ENCODE measurements at regions not wholly inside any gene's neighbourhood (a gene's known extent, or its start where the extent isn't known, plus 50 kb on each side); places are given as distances from the start of the nearest gene placed in this dataset.

GRCh38 chr2:239846789-239847676 is 178.1 kb downstream of the NDUFA10 start:
- H3K27ac ChIP-seq (ENCODE audit: insufficient read depth in 1 of 2, low read depth in 1 of 2, low read length in 2 of 2, poor library complexity in 1 of 2, severe bottlenecking in 2 of 2) = no peak overlapping the region
- H3K36me3 ChIP-seq (ENCODE audit: control insufficient read depth in 4 of 4, insufficient read depth in 4 of 4, low read length in 3 of 4) = no peaks in the 10 kb centered on the region
- H3K27me3 ChIP-seq (replicated peaks in 2 of 5; ENCODE audit: control insufficient read depth in 4 of 5, insufficient read depth in 5 of 5, low read length in 4 of 5) = peaks cover 0 to 3% (median 0%) of the 10 kb centered on the region in 5 experiments
- no peak for DNase-seq
- POLR2A ChIA-PET = no interaction called here
- no peak overlapping the region for H3K4me3 ChIP-seq (ENCODE audit: control insufficient read depth in 1 of 7, extremely low read depth in 1 of 7, insufficient read depth in 4 of 7, low read depth in 2 of 7, low read length in 6 of 7)
- H3K9me3 ChIP-seq (ENCODE audit: control extremely low read depth in 1 of 5, control insufficient read depth in 4 of 5, insufficient read depth in 2 of 5, low read depth in 1 of 5, low read length in 4 of 5) = peaks cover 3 to 14% (median 7%) of the 10 kb centered on the region in 5 experiments
- WGBS (ENCODE audit: insufficient coverage) = 95% methylated on average over 9 of the region's 9 CpGs
- CTCF ChIA-PET = interaction anchor here (1.2 kb wide), 1 partner anchor 10 kb away, joined by 3 read pairs; no protein-coding TSS in a partner anchor
- H3K4me1 ChIP-seq (ENCODE audit: control extremely low read depth in 1 of 4, control insufficient read depth in 4 of 4, insufficient read depth in 4 of 4, low read length in 3 of 4) = no peaks in the 10 kb centered on the region

DNA sequence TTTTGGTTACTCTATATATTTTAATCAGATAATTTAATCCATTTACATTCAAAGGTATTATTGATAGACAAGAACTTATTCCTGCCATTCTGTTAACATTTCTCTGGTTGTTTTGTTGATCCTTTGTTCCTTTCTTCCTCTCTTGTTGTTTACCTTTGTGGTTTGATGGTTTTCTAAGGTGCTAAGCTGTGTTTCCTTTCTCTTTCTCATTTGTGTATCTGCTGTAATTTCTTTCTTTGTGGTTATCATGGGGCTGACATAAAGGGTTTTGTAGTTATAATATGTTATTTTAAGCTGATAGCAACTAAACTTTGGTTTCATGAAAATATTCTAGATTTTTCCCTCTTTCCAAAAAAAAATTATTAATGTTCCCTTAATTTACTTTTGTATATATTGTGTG is 179.2 kb downstream of the NDUFA10 start:
- no peak for DNase-seq
- Histone ChIP-seq H3K4me3 (ENCODE audit: control insufficient read depth in 1 of 7, extremely low read depth in 1 of 7, insufficient read depth in 4 of 7, low read depth in 2 of 7, low read length in 6 of 7) (no peak overlapping the region), H3K36me3 (ENCODE audit: control insufficient read depth in 4 of 4, insufficient read depth in 4 of 4, low read length in 3 of 4) (no peaks in the 10 kb centered on the region), H3K27ac (ENCODE audit: insufficient read depth in 1 of 2, low read depth in 1 of 2, low read length in 2 of 2, poor library complexity in 1 of 2, severe bottlenecking in 2 of 2) (no peak overlapping the region), H3K9me3 (ENCODE audit: control extremely low read depth in 1 of 5, control insufficient read depth in 4 of 5, insufficient read depth in 2 of 5, low read depth in 1 of 5, low read length in 4 of 5) (peaks cover 2 to 10% (median 3%) of the 10 kb centered on the region in 5 experiments), H3K27me3 (replicated peaks in 2 of 5; ENCODE audit: control insufficient read depth in 4 of 5, insufficient read depth in 5 of 5, low read length in 4 of 5) (no peaks in the 10 kb centered on the region), H3K4me1 (ENCODE audit: control extremely low read depth in 1 of 4, control insufficient read depth in 4 of 4, insufficient read depth in 4 of 4, low read length in 3 of 4) (no peaks in the 10 kb centered on the region)
- ChIA-PET CTCF (interaction anchor here (1.2 kb wide), 1 partner anchor 9 kb away, joined by 3 read pairs; no protein-coding TSS in a partner anchor), POLR2A (no interaction called here)

DNA sequence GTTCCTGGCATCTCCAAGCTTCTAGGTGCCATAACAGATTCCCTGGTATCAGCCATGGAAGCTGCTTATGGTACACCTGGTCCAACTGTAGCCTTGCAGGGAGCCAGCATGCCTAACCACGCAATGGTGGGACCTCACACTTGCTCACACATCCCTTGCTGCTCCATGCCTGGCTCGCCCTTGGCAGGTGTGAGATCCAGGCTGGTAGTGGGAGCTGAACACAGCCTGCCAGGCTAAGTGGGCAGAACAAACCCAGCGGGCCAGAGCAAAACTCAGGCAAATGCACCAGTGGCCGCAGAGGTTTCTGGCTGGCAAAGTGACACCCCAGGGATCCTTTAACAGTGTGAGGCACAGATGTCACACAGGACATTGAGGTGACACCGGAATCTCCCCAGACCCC is 185.8 kb downstream of the NDUFA10 start:
- Histone ChIP-seq H3K27ac (ENCODE audit: insufficient read depth in 1 of 2, low read depth in 1 of 2, low read length in 2 of 2, poor library complexity in 1 of 2, severe bottlenecking in 2 of 2) (no peak overlapping the region), H3K9me3 (ENCODE audit: control extremely low read depth in 1 of 5, control insufficient read depth in 4 of 5, insufficient read depth in 2 of 5, low read depth in 1 of 5, low read length in 4 of 5) (peaks cover 0 to 11% (median 5%) of the 10 kb centered on the region in 5 experiments), H3K4me3 (ENCODE audit: control insufficient read depth in 1 of 7, extremely low read depth in 1 of 7, insufficient read depth in 4 of 7, low read depth in 2 of 7, low read length in 6 of 7) (no peak overlapping the region), H3K27me3 (replicated peaks in 2 of 5; ENCODE audit: control insufficient read depth in 4 of 5, insufficient read depth in 5 of 5, low read length in 4 of 5) (no peaks in the 10 kb centered on the region), H3K4me1 (ENCODE audit: control extremely low read depth in 1 of 4, control insufficient read depth in 4 of 4, insufficient read depth in 4 of 4, low read length in 3 of 4) (no peaks in the 10 kb centered on the region), H3K36me3 (ENCODE audit: control insufficient read depth in 4 of 4, insufficient read depth in 4 of 4, low read length in 3 of 4) (no peaks in the 10 kb centered on the region)
- CTCF ChIA-PET = no interaction called here
- DNase-seq = no peak
- POLR2A ChIA-PET = no interaction called here
- 66% methylated on average over 4 of the region's 5 CpGs for WGBS (ENCODE audit: insufficient coverage)

DNA sequence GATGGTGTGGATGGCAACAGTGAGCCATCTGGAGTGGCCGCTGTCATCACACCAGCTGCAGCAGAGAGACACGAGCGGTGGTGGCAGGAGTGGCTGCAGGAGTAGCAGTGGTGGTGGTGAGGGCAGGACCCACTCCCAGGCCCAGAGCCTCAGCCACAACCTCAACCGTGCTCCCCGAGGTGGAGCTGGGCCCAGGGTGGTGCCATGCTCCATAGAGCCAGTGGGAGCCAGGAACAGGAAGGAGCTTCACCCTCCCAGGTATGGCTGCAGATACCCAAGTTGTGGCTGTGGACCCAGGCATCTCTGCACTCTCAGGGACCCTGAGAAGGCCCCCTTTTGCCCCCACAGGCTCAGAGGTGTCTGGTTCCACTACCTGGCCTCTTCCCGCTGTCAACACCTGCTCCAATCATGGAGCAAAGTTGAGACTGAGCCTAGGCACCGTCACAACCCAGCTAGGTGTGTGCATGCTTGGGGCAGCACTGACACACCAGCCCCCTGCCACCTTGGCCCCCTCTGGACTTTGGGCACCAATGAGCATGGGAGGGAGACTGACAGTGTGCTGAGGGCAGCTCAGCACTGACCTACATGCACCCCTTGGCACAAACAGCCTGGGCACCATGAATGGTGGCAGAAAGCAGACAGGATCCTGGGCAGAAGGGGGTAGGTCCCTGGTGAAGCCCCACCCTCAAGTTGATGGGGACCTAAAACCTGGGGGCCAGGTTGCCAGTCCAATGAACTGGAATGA is 188.9 kb downstream of the NDUFA10 start:
- no peak for DNase-seq
- no peaks in the 10 kb centered on the region for H3K4me1 ChIP-seq (ENCODE audit: control extremely low read depth in 1 of 4, control insufficient read depth in 4 of 4, insufficient read depth in 4 of 4, low read length in 3 of 4)
- POLR2A ChIA-PET = no interaction called here
- WGBS (ENCODE audit: insufficient coverage) = 98% methylated on average over 7 of the region's 7 CpGs
- no peaks in the 10 kb centered on the region for H3K27me3 ChIP-seq (replicated peaks in 2 of 5; ENCODE audit: control insufficient read depth in 4 of 5, insufficient read depth in 5 of 5, low read length in 4 of 5)
- CTCF ChIA-PET = interaction anchor here (1.0 kb wide), 1 partner anchor 10 kb away, joined by 3 read pairs; no protein-coding TSS in a partner anchor
- peaks cover 0 to 11% (median 5%) of the 10 kb centered on the region in 5 experiments for H3K9me3 ChIP-seq (ENCODE audit: control extremely low read depth in 1 of 5, control insufficient read depth in 4 of 5, insufficient read depth in 2 of 5, low read depth in 1 of 5, low read length in 4 of 5)
- H3K4me3 ChIP-seq (ENCODE audit: control insufficient read depth in 1 of 7, extremely low read depth in 1 of 7, insufficient read depth in 4 of 7, low read depth in 2 of 7, low read length in 6 of 7) = no peak overlapping the region
- H3K36me3 ChIP-seq (ENCODE audit: control insufficient read depth in 4 of 4, insufficient read depth in 4 of 4, low read length in 3 of 4) = no peaks in the 10 kb centered on the region
- no peak overlapping the region for H3K27ac ChIP-seq (ENCODE audit: insufficient read depth in 1 of 2, low read depth in 1 of 2, low read length in 2 of 2, poor library complexity in 1 of 2, severe bottlenecking in 2 of 2)

- no peak for DNase-seq
- POLR2A ChIA-PET = no interaction called here
- Histone ChIP-seq H3K27me3 (replicated peaks in 2 of 5; ENCODE audit: control insufficient read depth in 4 of 5, insufficient read depth in 5 of 5, low read length in 4 of 5) (no peaks in the 10 kb centered on the region), H3K27ac (ENCODE audit: insufficient read depth in 1 of 2, low read depth in 1 of 2, low read length in 2 of 2, poor library complexity in 1 of 2, severe bottlenecking in 2 of 2) (no peak overlapping the region), H3K4me3 (ENCODE audit: control insufficient read depth in 1 of 7, extremely low read depth in 1 of 7, insufficient read depth in 4 of 7, low read depth in 2 of 7, low read length in 6 of 7) (no peak overlapping the region), H3K36me3 (ENCODE audit: control insufficient read depth in 4 of 4, insufficient read depth in 4 of 4, low read length in 3 of 4) (no peaks in the 10 kb centered on the region), H3K4me1 (ENCODE audit: control extremely low read depth in 1 of 4, control insufficient read depth in 4 of 4, insufficient read depth in 4 of 4, low read length in 3 of 4) (no peaks in the 10 kb centered on the region), H3K9me3 (ENCODE audit: control extremely low read depth in 1 of 5, control insufficient read depth in 4 of 5, insufficient read depth in 2 of 5, low read depth in 1 of 5, low read length in 4 of 5) (peaks cover 0 to 11% (median 5%) of the 10 kb centered on the region in 5 experiments)
- CTCF ChIA-PET = no interaction called here
- 94% methylated on average over 5 of the region's 5 CpGs for WGBS (ENCODE audit: insufficient coverage)
These were observed 190.1 kb downstream of the NDUFA10 start for GRCh38 chr2:239835056-239835455.

DNA sequence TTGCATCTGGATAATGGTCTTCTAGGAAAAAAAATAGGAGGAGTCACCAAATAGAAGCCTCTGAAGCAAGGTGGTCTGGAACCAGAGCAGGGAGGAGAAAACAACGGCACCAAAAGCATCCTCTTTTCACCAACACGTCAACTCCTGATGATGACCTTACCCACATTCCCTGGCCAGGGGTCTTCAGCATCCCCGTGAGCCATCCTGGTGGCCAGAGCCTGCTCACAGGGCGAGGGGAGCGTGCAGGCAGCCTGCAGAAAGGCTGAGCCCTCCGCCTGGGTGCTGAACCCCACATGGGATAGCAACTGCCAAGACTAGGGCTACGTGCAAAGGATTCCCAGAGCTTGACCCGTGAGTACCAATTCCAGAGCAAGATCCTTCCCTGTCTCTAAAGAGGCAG is 191.0 kb downstream of the NDUFA10 start:
- WGBS (ENCODE audit: insufficient coverage) = 95% methylated on average over 8 of the region's 8 CpGs
- Histone ChIP-seq H3K27me3 (replicated peaks in 2 of 5; ENCODE audit: control insufficient read depth in 4 of 5, insufficient read depth in 5 of 5, low read length in 4 of 5) (no peaks in the 10 kb centered on the region), H3K4me1 (ENCODE audit: control extremely low read depth in 1 of 4, control insufficient read depth in 4 of 4, insufficient read depth in 4 of 4, low read length in 3 of 4) (no peaks in the 10 kb centered on the region), H3K27ac (ENCODE audit: insufficient read depth in 1 of 2, low read depth in 1 of 2, low read length in 2 of 2, poor library complexity in 1 of 2, severe bottlenecking in 2 of 2) (no peak overlapping the region), H3K36me3 (ENCODE audit: control insufficient read depth in 4 of 4, insufficient read depth in 4 of 4, low read length in 3 of 4) (no peaks in the 10 kb centered on the region), H3K9me3 (ENCODE audit: control extremely low read depth in 1 of 5, control insufficient read depth in 4 of 5, insufficient read depth in 2 of 5, low read depth in 1 of 5, low read length in 4 of 5) (peaks cover 0 to 11% (median 5%) of the 10 kb centered on the region in 5 experiments), H3K4me3 (ENCODE audit: control insufficient read depth in 1 of 7, extremely low read depth in 1 of 7, insufficient read depth in 4 of 7, low read depth in 2 of 7, low read length in 6 of 7) (no peak overlapping the region)
- no peak for DNase-seq
- ChIA-PET POLR2A (no interaction called here), CTCF (no interaction called here)
